Stimulated activated CD8-positive, alpha-beta memory T cell treated with anti-CD3 and anti-CD28 coated beads, Interleukin-15, amount 100 ng/mL, for 48 hours (primary cell): ENCODE measurements at regions not wholly inside any gene's neighbourhood (a gene's known extent, or its start where the extent isn't known, plus 50 kb on each side); places are given as distances from the start of the nearest gene placed in this dataset.
"Not testable (repeated sequence)": the region's sequence is repeated elsewhere in the genome, so short reads cannot be mapped to it uniquely, and the experiment has no call there.

Experiments
- DNase-seq, 2 donors: peaks; one replicate each; pipeline ENCODE4 v3.0.0-alpha.2; 2020; ENCODE audit warnings: low read depth in 2 of 2

DNA sequence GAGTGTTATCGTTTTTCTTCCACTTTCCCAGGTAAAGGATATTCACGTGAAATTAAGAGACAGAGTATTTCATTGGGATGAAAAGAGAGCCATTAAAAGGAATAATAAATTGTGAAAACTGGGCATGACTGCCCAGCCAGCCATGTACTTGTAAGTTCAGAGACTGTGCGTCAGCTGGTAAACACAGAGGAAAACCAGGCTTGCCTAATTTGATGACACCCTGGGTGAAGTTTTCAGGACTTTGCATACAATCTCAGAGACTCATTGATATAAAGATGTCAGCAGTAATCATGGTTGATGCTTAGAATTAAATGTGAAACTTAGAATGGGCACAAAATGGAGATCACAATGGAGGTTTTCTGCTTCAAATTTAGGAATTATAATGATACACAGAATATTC is 153.5 kb upstream of the ZEB2 start:
- DNase-seq: no peak

DNA sequence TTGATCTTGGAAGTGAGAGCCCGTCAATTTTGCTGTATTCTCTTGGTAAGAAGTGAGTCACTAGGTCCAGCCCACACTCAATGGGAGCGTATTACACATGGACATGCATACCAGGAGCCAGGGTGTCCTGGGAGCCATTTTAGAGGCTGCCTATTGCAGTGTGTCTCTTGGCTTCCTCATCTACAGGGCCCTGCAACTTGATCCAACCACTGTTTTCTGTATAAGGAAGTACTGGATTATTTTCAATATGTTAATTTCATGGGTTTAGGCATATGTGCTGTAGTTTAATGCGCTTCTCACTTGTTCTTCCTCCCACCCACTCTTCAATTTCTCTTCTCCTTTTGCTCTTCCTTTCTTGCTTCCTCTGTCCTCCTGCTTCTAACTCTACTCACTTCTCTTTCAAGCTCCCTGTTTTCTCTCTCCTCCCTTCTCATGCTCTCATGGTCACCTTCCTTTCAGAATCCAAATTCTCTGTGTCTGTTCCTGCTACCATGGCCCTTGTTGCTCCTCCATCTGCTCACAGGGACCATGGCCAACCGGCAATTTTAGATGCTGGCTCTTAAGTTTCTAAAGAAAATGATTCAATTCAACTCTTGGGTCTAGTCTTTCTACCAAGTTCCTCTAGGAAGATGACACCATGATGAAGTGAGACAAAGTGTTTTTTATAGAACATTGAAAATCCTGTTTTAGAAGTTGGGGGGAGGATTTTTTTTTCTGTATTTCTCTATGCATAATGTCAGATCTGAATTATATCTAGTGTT is 152.0 kb upstream of the ZEB2 start:
- DNase-seq: no peak

- no peak for DNase-seq
These were observed 150.8 kb upstream of the ZEB2 start for GRCh38 chr2:144670738-144671137.

DNA sequence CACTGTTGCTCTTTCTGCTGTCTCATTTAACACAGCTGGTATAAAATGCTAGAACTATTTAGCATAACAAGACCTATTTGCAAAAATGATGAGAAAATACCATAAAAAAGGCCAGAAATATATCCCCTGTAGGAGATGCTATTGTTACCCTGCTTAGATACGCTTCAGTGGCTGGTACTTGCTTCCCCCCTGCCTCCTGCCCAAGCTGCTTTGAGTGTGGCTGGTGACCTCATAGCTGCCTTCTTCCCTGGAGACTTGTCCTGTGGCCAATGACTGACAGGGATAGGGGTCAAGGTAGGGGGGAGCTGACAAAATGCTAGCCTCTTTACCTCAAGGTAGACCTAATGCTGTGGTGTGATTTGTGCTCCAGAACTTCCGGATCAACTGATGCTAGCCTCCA is 150.2 kb upstream of the ZEB2 start:
- DNase-seq: no peak

GRCh38 chr2:144669196-144669987 is 149.5 kb upstream of the ZEB2 start:
- DNase-seq: no peak

DNA sequence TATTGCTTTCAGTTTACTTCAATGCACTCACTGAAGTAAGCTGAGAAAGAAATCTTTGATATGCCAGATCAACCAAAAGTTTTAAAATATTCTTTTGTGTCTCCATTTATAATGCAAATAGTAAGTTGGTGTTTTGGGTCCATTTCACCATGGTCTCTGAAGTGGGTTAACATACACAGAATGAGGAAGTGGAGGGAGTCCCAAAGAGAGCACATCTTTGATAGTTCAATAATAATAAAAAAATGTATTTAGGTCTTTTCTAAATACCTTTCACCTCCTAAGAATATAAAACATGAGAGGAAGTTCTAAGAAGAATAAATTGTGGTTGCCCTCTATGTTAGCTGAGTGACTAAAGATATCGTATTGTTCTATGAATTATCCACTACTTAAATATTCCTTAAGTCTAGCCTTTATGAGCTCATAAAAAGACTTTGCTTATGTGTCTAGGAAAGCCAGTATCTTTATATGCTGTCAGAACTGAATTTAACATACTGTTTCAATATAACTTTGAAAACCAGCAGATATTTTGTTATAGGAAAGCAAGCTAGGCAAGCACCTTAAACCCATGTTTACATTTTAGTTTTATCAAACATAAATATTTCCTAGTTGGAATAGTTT is 148.7 kb upstream of the ZEB2 start:
- no peak for DNase-seq

GRCh38 chr2:144666032-144666431 is 146.1 kb upstream of the ZEB2 start:
- no peak for DNase-seq

GRCh38 chr2:144663207-144663606 is 143.3 kb upstream of the ZEB2 start:
- no peak for DNase-seq

- no peak for DNase-seq
These were observed 140.8 kb upstream of the ZEB2 start for GRCh38 chr2:144660518-144661316.

DNA sequence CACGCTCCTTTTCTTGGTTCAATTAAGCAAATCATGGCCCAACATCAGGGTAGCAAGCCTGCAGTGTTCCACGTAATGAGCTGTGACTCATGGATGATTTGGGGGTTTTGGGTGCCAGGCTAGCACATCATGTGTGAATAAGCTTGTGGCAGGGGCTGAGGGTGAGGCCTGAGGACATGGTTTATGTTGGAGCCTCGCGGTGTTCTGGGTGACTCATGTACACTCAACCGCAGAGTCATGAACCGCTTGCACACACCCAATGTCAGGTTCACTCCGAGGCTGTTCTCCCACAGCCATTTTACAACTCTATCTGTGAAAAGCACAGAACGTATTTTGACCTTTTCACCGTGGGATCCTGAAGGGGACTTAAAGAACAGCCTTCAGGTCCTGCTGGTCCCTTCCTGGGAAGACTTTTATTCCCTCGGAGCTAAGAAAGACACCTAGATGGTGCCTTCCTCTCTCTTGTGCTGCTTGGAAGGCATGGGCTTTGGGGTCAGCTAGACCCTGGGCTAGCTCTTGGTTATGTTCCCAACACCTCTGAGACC is 139.9 kb upstream of the ZEB2 start:
- DNase-seq: peak; percentile 32 to 57

GRCh38 chr2:144654523-144654922 is 134.6 kb upstream of the ZEB2 start:
- no peak for DNase-seq

DNA sequence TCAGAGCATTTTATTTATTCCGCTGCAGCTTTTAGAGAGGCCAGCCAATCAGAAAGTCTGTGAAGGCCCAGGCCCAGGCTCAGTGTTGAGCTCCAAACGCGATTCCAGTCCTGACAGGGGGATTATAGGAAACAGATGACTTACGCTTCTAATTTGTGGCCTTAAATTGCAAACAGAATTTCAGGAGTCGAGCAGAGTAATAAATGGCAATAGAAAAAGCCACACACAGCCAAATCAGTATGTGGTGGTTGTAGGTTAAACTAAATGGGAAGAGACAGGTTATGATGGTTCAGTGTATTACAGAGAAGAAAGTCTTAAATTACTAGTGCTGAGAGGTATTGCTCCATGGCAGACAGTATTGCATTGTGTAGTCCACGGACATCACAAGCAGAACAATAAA is 131.0 kb upstream of the ZEB2 start:
- DNase-seq: no peak

- DNase-seq: no peak
These were observed 129.0 kb upstream of the ZEB2 start for GRCh38 chr2:144648837-144649465.

DNA sequence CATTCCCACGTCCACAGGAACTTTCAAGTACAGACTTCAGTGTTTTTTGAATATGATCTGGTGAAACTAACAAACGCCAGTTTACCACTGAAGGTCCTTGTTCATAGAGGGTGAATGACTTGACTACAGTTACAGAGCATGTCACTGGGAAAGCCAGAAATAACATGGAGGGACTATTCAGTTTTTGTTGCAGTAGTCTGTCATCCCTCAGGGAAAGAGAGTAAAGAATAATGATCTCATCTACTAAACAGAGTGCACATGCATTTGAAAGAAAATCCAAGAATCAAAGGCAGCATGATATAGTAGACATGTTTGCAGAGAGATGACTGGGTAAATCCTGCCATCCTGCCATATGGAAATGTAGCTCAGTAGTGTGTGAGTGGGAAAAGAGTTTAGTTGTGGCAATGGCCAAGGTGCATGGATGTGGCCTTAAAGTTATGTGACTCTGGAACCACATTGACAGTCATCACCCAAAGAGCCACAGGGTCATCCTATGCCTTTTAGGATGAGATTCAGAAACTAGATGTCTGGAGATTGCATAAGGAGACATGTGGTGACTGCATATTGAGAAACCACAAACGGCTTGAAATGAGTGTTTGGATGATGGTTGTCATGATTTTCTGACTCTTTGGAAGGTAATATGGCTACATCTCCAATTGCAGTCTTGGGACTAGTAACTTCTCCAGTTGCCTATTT is 125.3 kb upstream of the ZEB2 start:
- DNase-seq: no peak

- no peak for DNase-seq
These were observed 124.6 kb upstream of the ZEB2 start for GRCh38 chr2:144644549-144644948.

GRCh38 chr2:144643537-144644336 is 123.8 kb upstream of the ZEB2 start:
- no peak for DNase-seq

GRCh38 chr2:144642856-144643255 is 122.9 kb upstream of the ZEB2 start:
- no peak for DNase-seq

GRCh38 chr2:144642131-144642530 is 122.2 kb upstream of the ZEB2 start:
- no peak for DNase-seq

GRCh38 chr2:144638250-144638649 is 118.3 kb upstream of the ZEB2 start:
- not testable (repeated sequence) for DNase-seq

DNA sequence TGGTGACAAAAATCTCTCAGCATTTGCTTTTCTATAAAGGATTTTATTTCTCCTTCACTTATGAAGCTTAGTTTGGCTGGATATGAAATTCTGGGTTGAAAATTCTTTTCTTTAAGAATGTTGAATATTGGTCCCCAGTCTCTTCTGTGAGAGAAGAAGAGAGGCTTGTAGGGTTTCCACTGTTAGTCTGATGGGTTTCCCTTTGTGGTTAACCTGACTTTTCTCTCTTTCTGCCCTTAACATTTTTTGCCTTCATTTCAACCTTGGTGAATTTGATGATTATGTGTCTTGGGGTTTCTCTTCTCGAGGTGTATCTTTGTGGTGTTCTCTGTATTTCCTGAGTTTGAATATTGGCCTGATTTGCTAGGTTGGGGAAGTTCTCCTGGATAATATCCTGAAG is 116.9 kb upstream of the ZEB2 start:
- DNase-seq: not testable (repeated sequence)
